SK-N-SH treated with all-trans-retinoic acid at 6 μM for 48 hours (cell line): ENCODE measurements at regions not wholly inside any gene's neighbourhood (a gene's known extent, or its start where the extent isn't known, plus 50 kb on each side); places are given as distances from the start of the nearest gene placed in this dataset.

Experiments used
- CSDC2 ChIP-seq: fragments of 250-450 bp; sonication (Bioruptor Pico); IDR thresholded peaks from 2 replicates; pipeline ENCODE4 v1.5.0; 2020; ENCODE audit warnings: mild to moderate bottlenecking, moderate library complexity
- GLIS3 ChIP-seq: fragments of 250-450 bp; sonication (Bioruptor Pico); IDR thresholded peaks from 2 replicates; pipeline ENCODE4 v1.5.0; 2020; ENCODE audit warnings: mild to moderate bottlenecking, moderate library complexity
- RARB ChIP-seq: fragments of 250-450 bp; sonication (Bioruptor Pico); IDR thresholded peaks from 2 replicates; pipeline ENCODE4 v1.8.0; 2021; ENCODE audit warnings: mild to moderate bottlenecking, moderate library complexity
- ZFP30 ChIP-seq: fragments of 450-650 bp; formaldehyde crosslinking; IDR thresholded peaks from 2 replicates; pipeline ENCODE4 v1.5.0; 2022; ENCODE audit warnings: mild to moderate bottlenecking, moderate library complexity
- TF ChIP-seq, protein P1 (sequence below): fragments of 250-450 bp; sonication (Bioruptor Pico); IDR thresholded peaks from 2 replicates; pipeline ENCODE4 v1.5.1; 2021; ENCODE audit warnings: mild to moderate bottlenecking, moderate library complexity
- TF ChIP-seq, protein P2 (sequence below): fragments of 250-450 bp; sonication (Bioruptor Pico); IDR thresholded peaks from 2 replicates; pipeline ENCODE4 v1.5.0; 2020; ENCODE audit warnings: mild to moderate bottlenecking, moderate library complexity

DNA sequence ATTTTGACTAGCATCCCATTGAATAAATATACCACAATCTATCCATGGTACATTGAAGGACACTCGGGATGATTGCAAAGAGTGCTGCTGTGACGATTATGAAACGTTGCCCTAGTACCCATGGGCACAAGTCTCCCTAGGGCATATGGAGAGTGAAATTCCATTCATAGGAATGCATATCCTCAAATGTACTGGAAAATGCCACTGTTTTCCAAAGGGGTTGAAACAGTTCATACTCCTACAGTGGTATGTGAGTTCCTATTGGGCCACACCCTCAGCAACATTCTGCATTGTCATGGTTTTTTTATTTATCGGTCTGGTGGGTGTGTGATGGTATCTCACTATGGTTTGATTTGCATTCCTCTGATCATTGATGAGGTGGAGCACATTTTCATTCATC, 130.6 kb downstream of the TWIST2 start:
- TF ChIP-seq GLIS3: no peak
- no peak for TF ChIP-seq CSDC2
- TF ChIP-seq, protein P1, sequence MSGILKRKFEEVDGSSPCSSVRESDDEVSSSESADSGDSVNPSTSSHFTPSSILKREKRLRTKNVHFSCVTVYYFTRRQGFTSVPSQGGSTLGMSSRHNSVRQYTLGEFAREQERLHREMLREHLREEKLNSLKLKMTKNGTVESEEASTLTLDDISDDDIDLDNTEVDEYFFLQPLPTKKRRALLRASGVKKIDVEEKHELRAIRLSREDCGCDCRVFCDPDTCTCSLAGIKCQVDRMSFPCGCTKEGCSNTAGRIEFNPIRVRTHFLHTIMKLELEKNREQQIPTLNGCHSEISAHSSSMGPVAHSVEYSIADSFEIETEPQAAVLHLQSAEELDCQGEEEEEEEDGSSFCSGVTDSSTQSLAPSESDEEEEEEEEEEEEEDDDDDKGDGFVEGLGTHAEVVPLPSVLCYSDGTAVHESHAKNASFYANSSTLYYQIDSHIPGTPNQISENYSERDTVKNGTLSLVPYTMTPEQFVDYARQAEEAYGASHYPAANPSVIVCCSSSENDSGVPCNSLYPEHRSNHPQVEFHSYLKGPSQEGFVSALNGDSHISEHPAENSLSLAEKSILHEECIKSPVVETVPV: no peak
- no peak for TF ChIP-seq ZFP30 (CRISPR knock-in tag)
- TF ChIP-seq RARB (CRISPR knock-in tag): no peak
- TF ChIP-seq, protein P2, sequence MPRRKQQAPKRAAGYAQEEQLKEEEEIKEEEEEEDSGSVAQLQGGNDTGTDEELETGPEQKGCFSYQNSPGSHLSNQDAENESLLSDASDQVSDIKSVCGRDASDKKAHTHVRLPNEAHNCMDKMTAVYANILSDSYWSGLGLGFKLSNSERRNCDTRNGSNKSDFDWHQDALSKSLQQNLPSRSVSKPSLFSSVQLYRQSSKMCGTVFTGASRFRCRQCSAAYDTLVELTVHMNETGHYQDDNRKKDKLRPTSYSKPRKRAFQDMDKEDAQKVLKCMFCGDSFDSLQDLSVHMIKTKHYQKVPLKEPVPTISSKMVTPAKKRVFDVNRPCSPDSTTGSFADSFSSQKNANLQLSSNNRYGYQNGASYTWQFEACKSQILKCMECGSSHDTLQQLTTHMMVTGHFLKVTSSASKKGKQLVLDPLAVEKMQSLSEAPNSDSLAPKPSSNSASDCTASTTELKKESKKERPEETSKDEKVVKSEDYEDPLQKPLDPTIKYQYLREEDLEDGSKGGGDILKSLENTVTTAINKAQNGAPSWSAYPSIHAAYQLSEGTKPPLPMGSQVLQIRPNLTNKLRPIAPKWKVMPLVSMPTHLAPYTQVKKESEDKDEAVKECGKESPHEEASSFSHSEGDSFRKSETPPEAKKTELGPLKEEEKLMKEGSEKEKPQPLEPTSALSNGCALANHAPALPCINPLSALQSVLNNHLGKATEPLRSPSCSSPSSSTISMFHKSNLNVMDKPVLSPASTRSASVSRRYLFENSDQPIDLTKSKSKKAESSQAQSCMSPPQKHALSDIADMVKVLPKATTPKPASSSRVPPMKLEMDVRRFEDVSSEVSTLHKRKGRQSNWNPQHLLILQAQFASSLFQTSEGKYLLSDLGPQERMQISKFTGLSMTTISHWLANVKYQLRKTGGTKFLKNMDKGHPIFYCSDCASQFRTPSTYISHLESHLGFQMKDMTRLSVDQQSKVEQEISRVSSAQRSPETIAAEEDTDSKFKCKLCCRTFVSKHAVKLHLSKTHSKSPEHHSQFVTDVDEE (CRISPR knock-in tag): no peak
